KG1 (cell line): ENCODE measurements at regions not wholly inside any gene's neighbourhood (a gene's known extent, or its start where the extent isn't known, plus 50 kb on each side); places are given as distances from the start of the nearest gene placed in this dataset.

ENCODE experiments used
- DNase-seq: peaks from one replicate; lab custom pipeline; 2025; lab: John Stamatoyannopoulos, UW

DNA sequence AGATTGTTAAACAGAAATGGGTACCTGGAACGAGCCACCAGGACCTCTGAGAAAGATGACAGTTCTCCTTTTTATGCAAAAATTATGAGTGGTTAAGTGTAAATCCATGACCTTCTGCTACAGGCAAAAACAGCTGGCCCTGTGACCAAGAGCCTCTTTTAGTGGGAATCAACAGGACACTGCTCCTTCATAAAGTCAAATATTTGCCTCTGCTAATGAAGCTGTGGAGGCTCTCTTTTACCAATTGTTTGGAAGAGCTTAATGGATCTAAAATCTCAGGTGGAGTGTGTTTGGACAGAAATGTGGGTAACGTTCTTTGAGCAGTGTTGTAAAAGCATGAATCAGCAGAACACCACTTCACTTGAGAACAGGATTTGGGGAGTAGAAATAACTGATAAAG is 117.5 kb upstream of the PCSK2 start:
- no peak for DNase-seq

DNA sequence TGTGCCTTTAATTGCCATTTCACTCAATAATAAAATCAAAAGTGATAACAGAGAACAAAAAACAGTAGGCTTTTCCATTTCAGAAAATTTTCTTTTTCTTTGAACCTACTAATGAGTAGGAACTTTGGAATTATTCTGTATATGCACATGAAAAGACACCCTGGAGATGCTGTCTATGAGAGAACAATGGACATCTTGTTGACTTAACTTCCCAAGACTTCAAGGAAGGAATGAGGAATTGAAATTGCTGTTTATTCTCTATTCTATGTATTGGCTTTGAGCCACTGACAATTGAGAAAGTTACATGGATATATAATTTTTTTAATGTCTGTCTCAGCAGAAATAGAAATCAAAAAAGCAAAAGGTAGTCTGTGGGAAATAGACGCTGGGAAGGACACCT is 98.6 kb upstream of the PCSK2 start:
- no peak for DNase-seq

DNA sequence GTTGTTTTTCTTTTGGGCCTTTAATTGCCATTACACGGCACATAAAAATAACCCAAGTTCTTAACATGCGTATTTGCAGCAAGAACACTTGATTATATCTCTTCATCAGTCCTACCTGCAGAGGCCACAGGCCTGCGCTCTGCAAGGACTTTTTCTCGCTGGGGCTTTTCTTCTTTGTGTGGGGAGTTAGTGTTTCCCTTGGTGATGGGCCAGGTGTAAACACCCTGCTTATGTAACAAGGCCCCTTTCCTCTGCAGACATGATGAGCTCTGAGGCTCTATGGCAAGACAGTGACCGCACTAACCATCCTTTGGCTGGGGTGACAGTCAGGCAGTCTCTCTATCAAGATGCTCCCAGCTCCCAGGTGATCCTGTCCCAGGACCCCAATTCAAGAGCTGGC is 97.8 kb upstream of the PCSK2 start:
- no peak for DNase-seq

DNA sequence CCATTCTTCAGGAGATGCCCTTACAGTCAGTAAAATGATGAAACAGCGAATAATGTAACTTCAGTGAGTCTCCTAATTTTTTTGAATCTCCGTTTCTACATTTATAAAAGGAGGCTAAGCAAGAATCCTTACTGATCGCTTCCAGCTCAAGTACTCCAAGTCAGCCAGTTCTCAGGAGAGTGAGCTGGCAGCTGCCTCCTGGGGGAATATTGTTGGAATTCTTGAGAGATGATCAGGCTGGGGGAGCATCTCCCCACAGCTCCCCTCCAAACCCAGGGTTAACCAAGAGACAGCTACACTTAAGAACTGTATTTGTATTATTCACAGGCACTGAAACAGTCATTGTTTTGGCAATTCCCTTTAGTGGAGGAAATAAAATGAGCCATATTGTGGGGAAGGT is 89.1 kb upstream of the PCSK2 start:
- no peak for DNase-seq

DNA sequence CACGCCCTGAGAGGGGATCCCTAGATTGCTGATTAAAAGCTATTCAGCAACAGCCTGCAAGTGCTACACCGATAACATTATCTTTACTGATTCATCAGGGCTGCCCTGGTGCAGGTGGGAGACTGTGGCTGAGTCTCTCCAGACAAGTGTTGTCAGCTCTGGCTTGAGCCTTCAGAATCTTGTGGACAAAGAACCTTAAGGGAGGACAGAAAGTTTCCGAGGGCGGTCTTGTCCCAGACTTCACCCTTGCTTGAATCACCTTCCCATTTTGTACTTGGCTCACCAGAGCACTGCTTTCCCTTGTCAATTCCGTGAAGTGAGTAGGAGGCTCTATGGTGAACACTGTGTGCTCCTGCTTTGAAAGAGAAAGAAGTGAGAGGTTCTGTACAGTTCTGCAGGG is 88.6 kb upstream of the PCSK2 start:
- no peak for DNase-seq

DNA sequence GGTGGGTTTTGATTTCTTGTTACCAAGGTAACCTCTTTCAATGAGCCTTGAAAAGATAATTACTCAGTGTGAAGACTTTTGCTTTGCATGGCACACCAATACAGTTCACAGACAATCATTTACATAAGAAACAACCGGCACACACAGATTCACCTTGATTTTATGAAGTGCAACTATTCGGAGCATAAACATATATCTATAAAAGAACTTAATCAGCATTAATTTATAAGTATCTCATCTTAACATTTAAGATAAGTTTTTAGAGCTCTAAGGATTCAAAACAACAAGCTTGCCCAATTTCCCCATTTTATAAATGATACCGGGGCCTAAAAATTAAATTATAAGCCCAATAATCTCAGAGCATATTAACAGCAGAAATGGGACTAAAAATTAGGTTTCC is 85.9 kb upstream of the PCSK2 start:
- no peak for DNase-seq

DNA sequence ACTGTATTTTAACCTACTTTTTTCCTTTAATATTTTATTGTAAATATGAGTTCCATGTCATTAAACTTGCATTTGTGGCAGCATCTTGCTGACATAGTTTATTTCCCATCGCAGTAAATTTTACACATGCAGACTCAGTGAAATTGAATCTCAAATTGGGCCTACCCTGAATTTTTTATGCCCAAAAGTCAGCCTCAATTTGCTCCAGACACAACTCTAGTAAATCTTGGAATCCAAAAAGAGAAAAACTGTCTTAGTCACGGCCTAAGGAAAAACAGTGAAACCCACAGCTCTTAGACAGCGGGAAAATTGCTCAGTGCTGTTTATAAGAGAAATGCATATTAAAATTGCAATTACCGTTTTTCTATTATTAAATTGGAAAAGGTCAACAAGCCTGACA is 85.3 kb upstream of the PCSK2 start:
- no peak for DNase-seq

DNA sequence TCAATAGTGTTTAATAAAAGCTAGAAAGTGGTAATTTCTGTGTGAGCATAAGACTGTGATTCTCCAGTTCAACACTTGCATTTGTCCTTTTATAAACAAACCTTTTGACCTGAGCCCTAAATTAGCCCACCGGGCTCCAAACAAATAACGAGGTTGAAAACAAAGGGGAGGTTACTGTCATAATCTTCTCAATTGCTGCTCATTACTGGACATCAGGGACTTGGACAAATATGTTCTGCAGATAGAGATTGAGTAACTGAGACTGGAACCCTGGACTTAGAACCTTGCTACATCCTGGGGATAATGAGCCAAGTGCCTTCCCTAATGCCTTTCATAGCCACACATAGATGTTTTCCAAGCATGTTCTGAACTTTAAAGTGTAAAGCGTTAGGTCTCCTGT is 84.2 kb upstream of the PCSK2 start:
- no peak for DNase-seq

DNA sequence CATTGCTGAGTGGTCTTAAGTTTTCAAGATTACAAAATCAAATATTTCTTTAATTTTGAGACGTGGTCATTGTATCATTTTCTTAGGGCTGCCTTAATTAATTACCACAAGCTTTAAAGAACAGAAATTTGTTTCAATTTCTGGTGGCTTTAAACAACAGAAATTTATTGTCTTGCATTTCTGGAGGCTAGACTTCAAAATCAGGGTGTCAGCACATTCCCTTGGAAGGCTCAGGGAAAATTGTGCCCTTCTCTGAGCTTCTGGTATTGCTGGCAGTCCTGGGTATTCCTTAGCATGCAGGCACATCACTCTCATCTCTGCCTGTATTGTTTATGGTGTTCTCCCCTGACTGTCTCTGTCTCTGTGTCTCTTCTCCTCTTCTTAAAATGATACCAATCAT is 76.0 kb upstream of the PCSK2 start:
- DNase-seq = no peak

DNA sequence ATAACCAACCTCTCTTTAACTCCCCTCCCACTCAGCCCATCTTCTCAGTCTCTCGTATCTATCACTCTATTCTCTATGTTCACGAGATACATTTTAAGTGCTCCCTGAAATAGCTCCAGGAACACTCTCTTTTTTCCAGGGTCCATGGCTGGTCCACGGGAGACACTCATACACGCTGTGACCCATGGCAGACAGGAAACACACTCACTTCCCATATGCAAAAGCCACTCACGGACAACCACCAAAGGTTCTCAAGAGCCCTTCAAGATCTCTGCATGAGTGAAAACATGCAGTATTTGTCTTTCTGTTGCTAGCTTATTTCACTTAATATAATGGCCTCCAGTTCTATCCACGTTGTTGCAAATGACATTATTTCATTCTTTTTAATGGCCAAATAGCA is 71.4 kb upstream of the PCSK2 start:
- DNase-seq = no peak

DNA sequence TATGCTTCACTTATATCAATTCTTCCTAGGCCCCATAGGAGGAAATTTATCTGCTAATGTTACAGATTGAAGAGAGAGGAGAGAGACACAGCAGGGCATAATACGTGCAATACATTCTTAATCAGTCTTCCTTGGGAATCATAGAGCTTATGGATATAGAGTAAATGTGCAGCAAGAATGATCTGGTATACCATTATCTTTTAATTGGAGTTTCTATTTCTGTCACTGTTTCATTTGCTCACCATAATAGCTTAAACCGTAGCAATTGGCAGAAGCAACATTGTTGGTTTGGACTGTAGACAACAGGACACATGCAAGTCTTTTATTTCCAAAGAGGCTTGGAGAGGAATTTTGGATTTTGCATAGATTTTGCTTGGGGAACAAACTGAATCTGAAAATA is 68.1 kb upstream of the PCSK2 start:
- no peak for DNase-seq

DNA sequence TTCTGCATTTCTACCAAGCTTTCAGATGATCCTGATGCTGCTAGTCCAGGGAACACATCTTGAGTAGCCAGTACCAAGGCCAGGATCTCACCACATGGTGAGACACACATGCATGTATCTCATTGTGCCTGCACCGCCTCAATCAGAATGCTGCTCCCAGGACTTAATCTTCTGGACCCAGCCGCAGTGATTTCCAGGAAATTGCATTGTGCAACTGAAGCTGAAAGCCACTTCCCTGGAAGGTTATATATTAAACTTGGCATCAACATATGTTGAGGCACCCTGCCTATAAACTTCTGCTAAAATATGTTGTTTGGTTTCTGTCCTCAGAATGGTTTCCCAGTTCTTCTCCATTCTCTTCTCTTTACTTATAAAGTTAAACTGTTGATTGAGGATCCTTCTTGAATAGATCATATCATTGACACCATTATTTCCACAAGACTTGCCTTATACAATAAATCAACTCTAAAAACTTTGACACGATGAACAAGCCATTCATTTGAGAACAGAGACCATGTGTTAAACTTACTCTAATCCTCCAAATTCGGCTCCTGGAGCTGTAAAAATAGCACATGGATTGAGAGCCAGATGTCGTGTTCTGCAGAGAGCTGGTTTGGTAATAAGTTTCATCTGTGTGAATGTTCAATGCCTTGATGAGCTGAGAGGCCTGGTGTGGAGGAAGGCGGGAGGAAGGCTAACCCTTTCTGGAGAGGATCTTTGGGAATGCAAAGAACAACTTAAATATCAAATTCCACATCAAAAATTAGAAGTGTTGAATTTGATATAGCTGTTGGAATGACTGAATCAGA is 65.0 kb upstream of the PCSK2 start:
- DNase-seq = no peak

DNA sequence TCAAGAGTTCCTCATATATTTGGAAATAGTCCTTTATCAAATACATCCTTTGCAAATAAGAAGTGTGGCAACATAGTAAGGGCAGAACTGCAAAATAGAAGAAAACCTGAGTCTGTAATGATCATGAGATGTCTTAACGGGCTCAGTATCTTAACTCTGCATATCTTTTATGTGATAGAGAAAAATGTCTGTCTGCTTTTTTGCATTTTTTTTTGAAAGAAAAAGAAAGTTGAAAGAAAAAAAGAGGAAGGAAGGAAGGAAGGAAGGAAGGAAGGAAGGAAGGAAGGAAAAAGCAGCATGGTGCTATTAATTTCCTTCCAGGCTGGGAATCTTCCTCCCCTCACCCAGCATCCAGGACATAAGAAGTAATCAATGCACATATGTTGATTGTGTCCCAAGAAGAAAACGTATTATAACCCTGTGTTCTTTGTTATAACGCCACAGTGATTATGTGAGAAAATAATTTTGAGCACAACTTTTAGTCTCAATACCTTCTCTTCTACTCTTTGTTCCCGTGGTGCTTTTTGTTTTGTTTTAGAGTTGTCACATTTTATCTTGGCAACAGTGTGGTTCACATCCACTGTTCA is 58.7 kb upstream of the PCSK2 start:
- no peak for DNase-seq

DNA sequence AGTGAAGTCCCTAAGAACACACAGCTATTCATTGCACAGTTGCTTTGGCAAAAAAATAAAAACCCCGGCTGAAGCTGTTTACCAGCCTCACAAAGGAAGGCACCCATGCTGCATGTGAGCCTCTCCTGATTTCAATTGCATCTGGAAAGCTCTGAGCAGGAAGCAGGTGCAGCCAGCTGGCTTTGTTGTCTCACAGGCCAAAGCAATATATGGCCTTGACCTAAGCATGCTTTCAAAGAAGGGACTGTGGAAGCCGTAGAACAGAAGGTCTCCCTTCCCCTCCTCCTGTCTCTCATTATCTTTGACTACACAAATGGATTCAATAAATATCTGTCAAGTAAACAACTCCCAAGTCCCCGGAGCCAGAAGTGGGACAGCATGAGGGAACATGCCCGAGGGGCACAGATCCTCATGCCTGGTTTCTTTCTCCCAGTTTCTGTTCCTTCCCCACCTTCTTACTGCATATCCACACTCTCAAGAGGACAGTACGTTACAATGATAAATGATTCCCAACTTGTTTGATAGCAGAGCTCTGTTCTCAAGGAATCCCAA is 57.2 kb upstream of the PCSK2 start:
- no peak for DNase-seq

DNA sequence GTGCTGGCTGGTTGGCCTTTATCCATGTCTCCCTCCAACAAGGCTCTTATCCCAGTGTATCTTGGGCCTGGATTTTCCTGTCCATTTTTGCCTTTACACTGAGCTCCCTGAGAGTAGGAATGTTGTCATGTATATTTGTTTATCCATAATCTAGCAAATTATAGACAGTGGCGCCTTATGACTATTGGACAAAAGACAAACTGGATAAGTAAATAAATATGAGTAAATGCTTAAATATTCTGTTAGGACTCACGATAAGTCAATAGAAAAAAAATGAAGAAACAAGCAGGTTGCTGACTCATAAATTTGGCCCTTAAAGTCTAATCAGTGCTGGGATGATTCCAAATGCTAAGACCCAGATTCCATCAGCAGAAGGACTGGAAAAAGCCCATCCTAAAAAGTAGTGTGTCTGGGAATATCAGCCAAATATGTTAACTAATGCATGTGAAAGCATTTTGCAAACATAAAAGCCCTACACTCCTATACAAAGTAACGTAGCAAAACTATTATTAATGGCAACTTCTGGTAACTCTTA is 55.0 kb upstream of the PCSK2 start:
- DNase-seq = no peak

DNA sequence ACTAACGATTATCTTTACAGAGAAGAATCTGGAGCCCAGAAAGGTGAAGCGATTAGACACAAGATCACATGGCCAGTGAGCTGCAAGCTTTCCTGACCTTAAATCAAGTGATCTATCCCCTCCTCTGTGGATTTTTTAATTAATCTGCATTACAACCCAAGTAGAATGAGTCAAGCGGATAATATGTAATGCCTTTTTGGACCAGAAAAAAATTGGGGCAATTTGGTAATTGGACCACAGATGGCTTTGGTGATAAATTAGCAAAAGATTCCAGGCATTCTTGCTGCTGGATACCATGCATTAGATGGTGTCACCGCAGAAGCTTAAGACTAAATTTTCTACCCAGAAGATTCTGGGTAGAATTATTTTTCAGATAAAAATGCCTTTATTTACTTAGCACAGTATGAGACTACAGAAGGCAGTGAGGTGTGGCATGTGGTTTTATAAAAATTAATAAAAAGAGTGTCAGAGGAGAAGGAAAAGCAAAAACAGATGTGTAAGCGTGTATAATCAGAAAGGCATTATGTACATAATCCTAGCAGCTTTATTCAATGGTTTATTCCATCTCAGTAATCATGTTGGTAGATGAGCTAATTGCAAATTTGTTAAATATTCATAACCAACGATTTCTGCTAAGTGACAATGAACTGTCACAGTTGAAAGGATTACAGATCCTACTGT is 53.9 kb upstream of the PCSK2 start:
- DNase-seq = no peak
